GM19239 (cell line): ENCODE measurements at regions not wholly inside any gene's neighbourhood (a gene's known extent, or its start where the extent isn't known, plus 50 kb on each side); places are given as distances from the start of the nearest gene placed in this dataset.
A peak's percentile ranks its signal among the peaks of the same experiment; 100 is the strongest.
"Not testable (repeated sequence)": the region's sequence is repeated elsewhere in the genome, so short reads cannot be mapped to it uniquely, and the experiment has no call there.

ENCODE experiments used
- DNase-seq: peaks from one replicate; pipeline ENCODE4 v3.0.0; 2011; ENCODE audit warnings: low spot score; ENCODE audit not compliant: insufficient read length
- FAIRE-seq: peaks from 2 replicates; lab custom pipeline; 2011; peaks lifted over from hg19 to GRCh38; lab: Jason Lieb, UNC

GRCh38 chr16:10312008-10312407, 73.9 kb upstream of the ATF7IP2 start:
- DNase-seq (no peak), FAIRE-seq (peak; percentile 68)

GRCh38 chr16:10312784-10313724, 72.8 kb upstream of the ATF7IP2 start:
- peak; percentile 100 for FAIRE-seq
- no peak for DNase-seq

GRCh38 chr16:10314317-10314716, 71.5 kb upstream of the ATF7IP2 start:
- FAIRE-seq (no peak), DNase-seq (no peak)

GRCh38 chr16:10314811-10315210, 71.0 kb upstream of the ATF7IP2 start:
- DNase-seq (no peak), FAIRE-seq (peak; percentile 79)

- FAIRE-seq (no peak), DNase-seq (no peak)
These were observed 68.3 kb upstream of the ATF7IP2 start for GRCh38 chr16:10317425-10318001.

GRCh38 chr16:10318798-10319500, 66.9 kb upstream of the ATF7IP2 start:
- FAIRE-seq (no peak), DNase-seq (no peak)

- no peak for DNase-seq
- no peak for FAIRE-seq
These were observed 64.2 kb upstream of the ATF7IP2 start for GRCh38 chr16:10321407-10322387.

GRCh38 chr16:10322723-10323527, 62.9 kb upstream of the ATF7IP2 start:
- no peak for FAIRE-seq

GRCh38 chr16:10323528-10323869, 62.4 kb upstream of the ATF7IP2 start:
- FAIRE-seq, result no peak
- no peak for DNase-seq

More at GRCh38 chr16:10322723-10323527, 62.9 kb upstream of the ATF7IP2 start:
- DNase-seq, result no peak

- FAIRE-seq (no peak), DNase-seq (no peak)
These were observed 61.7 kb upstream of the ATF7IP2 start for GRCh38 chr16:10324210-10324609.

- DNase-seq (no peak), FAIRE-seq (no peak)
These were observed 59.9 kb upstream of the ATF7IP2 start for GRCh38 chr16:10325783-10326543.

GRCh38 chr16:10326647-10327046, 59.2 kb upstream of the ATF7IP2 start:
- no peak for FAIRE-seq
- DNase-seq, result no peak

- FAIRE-seq, DNase-seq: not testable (repeated sequence)
These were observed 57.6 kb upstream of the ATF7IP2 start for GRCh38 chr16:10328291-10328690.

- FAIRE-seq (no peak), DNase-seq (no peak)
These were observed 53.6 kb upstream of the ATF7IP2 start for GRCh38 chr16:10332241-10332640.

- DNase-seq (no peak), FAIRE-seq (no peak)
These were observed 53.1 kb upstream of the ATF7IP2 start for GRCh38 chr16:10332775-10333174.

GRCh38 chr16:10333321-10334032, 52.4 kb upstream of the ATF7IP2 start:
- DNase-seq, result no peak
- FAIRE-seq, result no peak

- FAIRE-seq (no peak), DNase-seq (no peak)
These were observed 50.2 kb upstream of the ATF7IP2 start for GRCh38 chr16:10335681-10336080.
